AG04449 (cell line): ENCODE measurements at regions not wholly inside any gene's neighbourhood (a gene's known extent, or its start where the extent isn't known, plus 50 kb on each side); places are given as distances from the start of the nearest gene placed in this dataset.

Experiments
- CTCF ChIA-PET: fragments of 350-600 bp; formaldehyde crosslinking; extraction: SDS; loops from one replicate; lab custom pipeline; 2021; ENCODE audit warnings: antibody characterized with exemption; lab: Yijun Ruan, JAX
- POLR2A ChIA-PET: fragments of 400-600, 350-600 bp; formaldehyde crosslinking; extraction: SDS; loops from one replicate; lab custom pipeline; 2020; ENCODE audit warnings: antibody characterized with exemption, inconsistent platforms; lab: Yijun Ruan, JAX
- DNase-seq: peaks from one replicate; pipeline ENCODE4 v3.0.0-alpha.2; 2010; ENCODE audit warnings: low read depth, low spot score
- H3K4me3 ChIP-seq: 2 replicates; pipeline ENCODE4 v1.5.1; 2011; ENCODE audit warnings: low read depth, mild to moderate bottlenecking, control low read depth, low read length
- CTCF ChIP-seq: IDR thresholded peaks from one replicate; pipeline ENCODE4 v1.5.1; 2011; ENCODE audit warnings: mild to moderate bottlenecking, moderate library complexity, low read length, control low read depth, inconsistent platforms; ENCODE audit not compliant: insufficient read depth; ENCODE audit errors: missing control alignments

- TF ChIP-seq CTCF, result no peak
- CTCF ChIA-PET, result no interaction called here
- H3K4me3 ChIP-seq, result no peak overlapping the region
- POLR2A ChIA-PET, result no interaction called here
- no peak for DNase-seq
These were observed 425.2 kb upstream of the MIS18BP1 start for GRCh38 chr14:45678163-45678562.

- CTCF ChIA-PET, result no interaction called here
- POLR2A ChIA-PET, result no interaction called here
- no peak overlapping the region for H3K4me3 ChIP-seq
- no peak for TF ChIP-seq CTCF
- DNase-seq, result no peak
These were observed 420.4 kb upstream of the MIS18BP1 start for GRCh38 chr14:45673420-45673819.

- no peak for TF ChIP-seq CTCF
- CTCF ChIA-PET, result no interaction called here
- H3K4me3 ChIP-seq, result no peak overlapping the region
- POLR2A ChIA-PET, result no interaction called here
- DNase-seq, result no peak
These were observed 411.8 kb upstream of the MIS18BP1 start for GRCh38 chr14:45664668-45665356.

- DNase-seq, result no peak
- ChIA-PET CTCF (no interaction called here), POLR2A (no interaction called here)
- TF ChIP-seq CTCF, result no peak
- no peak overlapping the region for H3K4me3 ChIP-seq
These were observed 405.9 kb upstream of the MIS18BP1 start for GRCh38 chr14:45658917-45659299.

- DNase-seq, result no peak
- POLR2A ChIA-PET, result no interaction called here
- TF ChIP-seq CTCF, result no peak
- no peak overlapping the region for H3K4me3 ChIP-seq
- CTCF ChIA-PET, result no interaction called here
These were observed 405.4 kb upstream of the MIS18BP1 start for GRCh38 chr14:45658226-45658916.

- H3K4me3 ChIP-seq, result no peak overlapping the region
- DNase-seq, result no peak
- POLR2A ChIA-PET, result no interaction called here
- TF ChIP-seq CTCF, result no peak
- CTCF ChIA-PET, result no interaction called here
These were observed 398.9 kb upstream of the MIS18BP1 start for GRCh38 chr14:45651890-45652289.
